HL-60 (cell line): ENCODE measurements at regions not wholly inside any gene's neighbourhood (a gene's known extent, or its start where the extent isn't known, plus 50 kb on each side); places are given as distances from the start of the nearest gene placed in this dataset.

Experiments used
- DNase-seq, 2 experiments: peaks; one replicate each; pipeline ENCODE4 v3.0.0-alpha.2; 2010 to 2020; ENCODE audit warnings: low read depth in 1 of 2, low spot score in 1 of 2
- H3K27ac ChIP-seq: fragments of 250-450 bp; sonication (Bioruptor Pico); replicated peaks from 2 replicates; pipeline ENCODE4 v1.5.1; 2020; ENCODE audit warnings: mild to moderate bottlenecking, moderate library complexity
- H3K27me3 ChIP-seq: fragments of 250-450 bp; sonication (Bioruptor Pico); 2 replicates; pipeline ENCODE4 v1.5.1; 2021; ENCODE audit warnings: mild to moderate bottlenecking, moderate library complexity; ENCODE audit not compliant: insufficient read depth, poor library complexity, severe bottlenecking
- H3K4me3 ChIP-seq: replicated peaks from 2 replicates; pipeline ENCODE4 v1.5.1; 2011; ENCODE audit warnings: mild to moderate bottlenecking, control low read depth, low read length; ENCODE audit not compliant: insufficient read depth
- CTCF ChIP-seq: IDR thresholded peaks from one replicate; pipeline ENCODE4 v1.5.1; 2011; ENCODE audit warnings: low read length, control low read depth, inconsistent platforms; ENCODE audit not compliant: insufficient read depth
- GABPA ChIP-seq: IDR thresholded peaks from 2 replicates; pipeline ENCODE4 v1.6.1; 2012; ENCODE audit warnings: low read depth
- POLR2AphosphoS5 ChIP-seq: IDR thresholded peaks from 2 replicates; pipeline ENCODE4 v1.6.1; 2012; ENCODE audit warnings: low read depth
- REST ChIP-seq: IDR thresholded peaks from 2 replicates; pipeline ENCODE4 v1.6.1; 2012; ENCODE audit warnings: low read depth; ENCODE audit not compliant: insufficient replicate concordance
- SPI1 ChIP-seq: IDR thresholded peaks from 2 replicates; pipeline ENCODE4 v1.6.1; 2012; ENCODE audit warnings: low read depth, mild to moderate bottlenecking, borderline replicate concordance

- Histone ChIP-seq H3K27ac (no peak overlapping the region), H3K27me3 (no peaks in the 10 kb centered on the region), H3K4me3 (no peak overlapping the region)
- DNase-seq: no peak
- TF ChIP-seq REST (no peak), CTCF (no peak), POLR2AphosphoS5 (no peak), GABPA (no peak), SPI1 (no peak)
Observed at GRCh38 chr6:140303218-140303949, 928.9 kb upstream of the CITED2 start.

GRCh38 chr6:140300331-140300730 lies 925.9 kb upstream of the CITED2 start:
- Histone ChIP-seq H3K27me3 (no peaks in the 10 kb centered on the region), H3K4me3 (no peak overlapping the region), H3K27ac (no peak overlapping the region)
- DNase-seq: no peak
- no peak for TF ChIP-seq POLR2AphosphoS5
- TF ChIP-seq CTCF: no peak
- no peak for TF ChIP-seq GABPA
- no peak for TF ChIP-seq SPI1
- TF ChIP-seq REST: no peak

- DNase-seq: no peak
- TF ChIP-seq CTCF: no peak
- TF ChIP-seq SPI1: no peak
- no peak for TF ChIP-seq REST
- no peak for TF ChIP-seq GABPA
- no peak for TF ChIP-seq POLR2AphosphoS5
- H3K4me3 ChIP-seq: no peak overlapping the region
- no peak overlapping the region for H3K27ac ChIP-seq
- H3K27me3 ChIP-seq: no peaks in the 10 kb centered on the region
Observed at GRCh38 chr6:140289186-140289585, 914.7 kb upstream of the CITED2 start.
